HG02759 (cell line): ENCODE measurements at regions not wholly inside any gene's neighbourhood (a gene's known extent, or its start where the extent isn't known, plus 50 kb on each side); places are given as distances from the start of the nearest gene placed in this dataset.
"Not testable (repeated sequence)": the region's sequence is repeated elsewhere in the genome, so short reads cannot be mapped to it uniquely, and the experiment has no call there.

Source experiments
- ATAC-seq: cut with Tn5 transposase; IDR thresholded peaks from one replicate; pipeline ENCODE4 v1.9.1; 2021; ENCODE audit warnings: mild to moderate bottlenecking, moderate library complexity; ENCODE audit not compliant: unreplicated experiment

GRCh38 chr11:106276859-106277436, 199.5 kb downstream of the AASDHPPT start:
- no peak for ATAC-seq

GRCh38 chr11:106277484-106277883, 200.0 kb downstream of the AASDHPPT start:
- no peak for ATAC-seq

- ATAC-seq = no peak
Measured at GRCh38 chr11:106278391-106278790, 200.9 kb downstream of the AASDHPPT start.

GRCh38 chr11:106280036-106280435, 202.6 kb downstream of the AASDHPPT start:
- ATAC-seq = no peak

- no peak for ATAC-seq
Measured at GRCh38 chr11:106281455-106282173, 204.2 kb downstream of the AASDHPPT start.

GRCh38 chr11:106286881-106287504, 209.5 kb downstream of the AASDHPPT start:
- no peak for ATAC-seq

- ATAC-seq = no peak
Measured at GRCh38 chr11:106288057-106288456, 210.6 kb downstream of the AASDHPPT start.

- ATAC-seq = no peak
Measured at GRCh38 chr11:106288822-106289387, 211.4 kb downstream of the AASDHPPT start.

- ATAC-seq = no peak
Measured at GRCh38 chr11:106292526-106292925, 215.1 kb downstream of the AASDHPPT start.

GRCh38 chr11:106295974-106296373, 218.5 kb downstream of the AASDHPPT start:
- no peak for ATAC-seq

GRCh38 chr11:106302416-106302815, 225.0 kb downstream of the AASDHPPT start:
- ATAC-seq = no peak

- no peak for ATAC-seq
Measured at GRCh38 chr11:106304274-106304673, 226.8 kb downstream of the AASDHPPT start.

- no peak for ATAC-seq
Measured at GRCh38 chr11:106305458-106305857, 228.0 kb downstream of the AASDHPPT start.

- ATAC-seq = no peak
Measured at GRCh38 chr11:106306942-106307341, 229.5 kb downstream of the AASDHPPT start.

GRCh38 chr11:106309070-106309684, 231.7 kb downstream of the AASDHPPT start:
- ATAC-seq = no peak

GRCh38 chr11:106311531-106312230, 234.2 kb downstream of the AASDHPPT start:
- ATAC-seq = no peak

GRCh38 chr11:106317208-106317773, 239.8 kb downstream of the AASDHPPT start:
- ATAC-seq = not testable (repeated sequence)

GRCh38 chr11:106321601-106322000, 244.1 kb downstream of the AASDHPPT start:
- no peak for ATAC-seq

GRCh38 chr11:106322106-106322505, 244.6 kb downstream of the AASDHPPT start:
- ATAC-seq = no peak

- no peak for ATAC-seq
Measured at GRCh38 chr11:106326087-106326486, 248.6 kb downstream of the AASDHPPT start.
